WTC11 (cell line): ENCODE measurements at regions not wholly inside any gene's neighbourhood (a gene's known extent, or its start where the extent isn't known, plus 50 kb on each side); places are given as distances from the start of the nearest gene placed in this dataset.

Source experiments
- ATAC-seq: fragments of 200-7000 bp; cut with Tn5 transposase; 2 replicates; pipeline ENCODE4 v1.10.0; 2021; ENCODE audit warnings: mild to moderate bottlenecking, moderate library complexity
- CTCF ChIA-PET: fragments of 300-600 bp; sonication (Branson Sonifier 250); formaldehyde crosslinking; loops from one replicate; lab custom pipeline; 2021; ENCODE audit warnings: antibody characterized with exemption; lab: Charles Lee
- POLR2A ChIA-PET: fragments of 350-600 bp; sonication (Branson Sonifier 250); formaldehyde crosslinking; loops from one replicate; lab custom pipeline; 2021; ENCODE audit warnings: antibody characterized with exemption; lab: Charles Lee
- DNase-seq: peaks from one replicate; pipeline ENCODE4 v3.0.0; 2021; ENCODE audit warnings: low spot score
- H3K27ac Mint-ChIP-seq: 2 replicates; pipeline ENCODE4 v1.8.0; 2021; ENCODE audit warnings: mixed read lengths
- H3K27me3 Mint-ChIP-seq: 2 replicates; pipeline ENCODE4 v1.8.0; 2021; ENCODE audit warnings: low read depth, mild to moderate bottlenecking, moderate library complexity, mixed read lengths
- H3K36me3 Mint-ChIP-seq: 2 replicates; pipeline ENCODE4 v1.8.0; 2021; ENCODE audit warnings: mixed read lengths
- H3K4me1 Mint-ChIP-seq: 2 replicates; pipeline ENCODE4 v1.8.0; 2022; ENCODE audit warnings: mixed read lengths
- H3K4me3 Mint-ChIP-seq: 2 replicates; pipeline ENCODE4 v1.8.0; 2021; ENCODE audit warnings: mild to moderate bottlenecking, moderate library complexity, mixed read lengths
- H3K9me3 Mint-ChIP-seq: 2 replicates; pipeline ENCODE4 v1.8.0; 2021; ENCODE audit warnings: mixed read lengths
- CBFB ChIP-seq: sonication (generic); formaldehyde crosslinking; IDR thresholded peaks from 2 replicates; pipeline ENCODE4 v1.8.1; 2022; ENCODE audit warnings: mild to moderate bottlenecking, low read depth, missing genetic modification reagents
- ELF4 ChIP-seq: sonication (generic); formaldehyde crosslinking; IDR thresholded peaks from 2 replicates; pipeline ENCODE4 v1.8.1; 2022; ENCODE audit warnings: low read depth, mild to moderate bottlenecking, moderate library complexity, missing genetic modification reagents
- EMX1 ChIP-seq: fragments of 250-450 bp; sonication (Bioruptor Pico); IDR thresholded peaks from 2 replicates; pipeline ENCODE4 v1.8.0; 2021; ENCODE audit warnings: mild to moderate bottlenecking
- FOXP1 ChIP-seq: sonication (generic); formaldehyde crosslinking; IDR thresholded peaks from 2 replicates; pipeline ENCODE4 v1.8.0; 2022; ENCODE audit warnings: missing genetic modification reagents, mild to moderate bottlenecking, moderate library complexity, borderline replicate concordance
- GABPB1 ChIP-seq: sonication (generic); formaldehyde crosslinking; IDR thresholded peaks from 2 replicates; pipeline ENCODE4 v1.8.1; 2023; ENCODE audit warnings: mild to moderate bottlenecking, missing genetic modification reagents
- GTF2I ChIP-seq: fragments of 250-450 bp; sonication (Bioruptor Pico); conservative IDR thresholded peaks from 2 replicates; pipeline ENCODE4 v1.4.0; 2021; ENCODE audit warnings: mild to moderate bottlenecking
- IRF2 ChIP-seq: sonication (generic); formaldehyde crosslinking; IDR thresholded peaks from 2 replicates; pipeline ENCODE4 v1.8.0; 2022; ENCODE audit warnings: low read depth, missing genetic modification reagents, borderline replicate concordance
- JAZF1 ChIP-seq: fragments of 250-450 bp; sonication (Bioruptor Pico); IDR thresholded peaks from 2 replicates; pipeline ENCODE4 v1.9.0; 2021; ENCODE audit warnings: moderate library complexity, mild to moderate bottlenecking, inconsistent platforms
- MXD4 ChIP-seq: fragments of 250-450 bp; sonication (Bioruptor Pico); IDR thresholded peaks from 2 replicates; pipeline ENCODE4 v1.8.0; 2021; ENCODE audit warnings: mild to moderate bottlenecking, moderate library complexity, borderline replicate concordance
- TEAD1 ChIP-seq: sonication (generic); formaldehyde crosslinking; IDR thresholded peaks from 2 replicates; pipeline ENCODE4 v1.8.0; 2022; ENCODE audit warnings: mild to moderate bottlenecking, missing genetic modification reagents
- ZNF263 ChIP-seq: sonication (generic); formaldehyde crosslinking; IDR thresholded peaks from 2 replicates; pipeline ENCODE4 v1.8.1; 2022; ENCODE audit warnings: low read depth, mild to moderate bottlenecking, moderate library complexity, missing genetic modification reagents
- ZNF396 ChIP-seq: fragments of 250-450 bp; sonication (Bioruptor Pico); IDR thresholded peaks from 2 replicates; pipeline ENCODE4 v1.8.0; 2021; ENCODE audit warnings: mild to moderate bottlenecking, moderate library complexity, borderline replicate concordance
- TF ChIP-seq, protein P1 (sequence below): sonication (generic); formaldehyde crosslinking; IDR thresholded peaks from 2 replicates; pipeline ENCODE4 v1.8.0; 2023; ENCODE audit warnings: missing genetic modification reagents, mild to moderate bottlenecking, borderline replicate concordance
- TF ChIP-seq, protein P2 (sequence below): sonication (generic); formaldehyde crosslinking; IDR thresholded peaks from 2 replicates; pipeline ENCODE4 v1.8.0; 2022; ENCODE audit warnings: missing genetic modification reagents
- TF ChIP-seq, protein P3 (sequence below): fragments of 250-450 bp; sonication (Bioruptor Pico); IDR thresholded peaks from 2 replicates; pipeline ENCODE4 v1.9.0; 2021; ENCODE audit warnings: mild to moderate bottlenecking

DNA sequence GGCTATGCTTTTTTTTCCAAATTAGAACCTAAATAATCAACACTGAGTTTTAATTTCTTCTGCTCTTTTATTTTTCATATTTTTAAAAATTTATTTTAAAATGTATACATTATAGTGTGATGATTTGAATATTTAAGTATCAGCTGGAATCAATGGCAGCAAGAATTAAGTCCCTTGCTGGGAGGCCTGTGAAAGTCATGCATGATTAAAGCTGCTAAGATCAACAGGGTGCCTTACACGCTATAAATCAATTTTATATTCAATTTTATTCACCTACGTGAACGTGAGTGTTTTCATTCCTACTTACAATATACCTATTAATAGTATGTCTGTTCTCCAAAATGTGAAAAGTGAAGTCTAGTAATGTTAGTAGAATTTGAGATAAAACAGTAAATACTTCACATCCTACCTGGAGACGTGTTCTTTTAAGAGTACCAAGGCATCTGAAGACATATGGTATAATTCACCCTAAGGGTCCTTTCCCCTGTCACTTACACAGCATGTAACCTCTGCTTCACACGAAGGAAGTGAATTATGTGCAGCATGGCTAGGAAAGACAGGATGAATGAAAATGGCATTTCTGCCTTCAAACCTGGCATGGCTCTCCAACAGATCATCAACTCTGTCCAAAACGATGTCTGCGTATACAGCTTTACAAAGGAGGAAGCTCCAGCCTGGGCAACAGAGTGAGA is 640.4 kb upstream of the ROBO1 start (continued):
- TF ChIP-seq ELF4 (CRISPR knock-in tag) (no peak), EMX1 (CRISPR knock-in tag) (no peak), IRF2 (no peak), TEAD1 (CRISPR knock-in tag) (no peak), JAZF1 (no peak), FOXP1 (CRISPR knock-in tag) (no peak), CBFB (CRISPR knock-in tag) (no peak), ZNF263 (CRISPR knock-in tag) (no peak), ZNF396 (CRISPR knock-in tag) (no peak), GTF2I (CRISPR knock-in tag) (no peak)
- TF ChIP-seq, protein P1, sequence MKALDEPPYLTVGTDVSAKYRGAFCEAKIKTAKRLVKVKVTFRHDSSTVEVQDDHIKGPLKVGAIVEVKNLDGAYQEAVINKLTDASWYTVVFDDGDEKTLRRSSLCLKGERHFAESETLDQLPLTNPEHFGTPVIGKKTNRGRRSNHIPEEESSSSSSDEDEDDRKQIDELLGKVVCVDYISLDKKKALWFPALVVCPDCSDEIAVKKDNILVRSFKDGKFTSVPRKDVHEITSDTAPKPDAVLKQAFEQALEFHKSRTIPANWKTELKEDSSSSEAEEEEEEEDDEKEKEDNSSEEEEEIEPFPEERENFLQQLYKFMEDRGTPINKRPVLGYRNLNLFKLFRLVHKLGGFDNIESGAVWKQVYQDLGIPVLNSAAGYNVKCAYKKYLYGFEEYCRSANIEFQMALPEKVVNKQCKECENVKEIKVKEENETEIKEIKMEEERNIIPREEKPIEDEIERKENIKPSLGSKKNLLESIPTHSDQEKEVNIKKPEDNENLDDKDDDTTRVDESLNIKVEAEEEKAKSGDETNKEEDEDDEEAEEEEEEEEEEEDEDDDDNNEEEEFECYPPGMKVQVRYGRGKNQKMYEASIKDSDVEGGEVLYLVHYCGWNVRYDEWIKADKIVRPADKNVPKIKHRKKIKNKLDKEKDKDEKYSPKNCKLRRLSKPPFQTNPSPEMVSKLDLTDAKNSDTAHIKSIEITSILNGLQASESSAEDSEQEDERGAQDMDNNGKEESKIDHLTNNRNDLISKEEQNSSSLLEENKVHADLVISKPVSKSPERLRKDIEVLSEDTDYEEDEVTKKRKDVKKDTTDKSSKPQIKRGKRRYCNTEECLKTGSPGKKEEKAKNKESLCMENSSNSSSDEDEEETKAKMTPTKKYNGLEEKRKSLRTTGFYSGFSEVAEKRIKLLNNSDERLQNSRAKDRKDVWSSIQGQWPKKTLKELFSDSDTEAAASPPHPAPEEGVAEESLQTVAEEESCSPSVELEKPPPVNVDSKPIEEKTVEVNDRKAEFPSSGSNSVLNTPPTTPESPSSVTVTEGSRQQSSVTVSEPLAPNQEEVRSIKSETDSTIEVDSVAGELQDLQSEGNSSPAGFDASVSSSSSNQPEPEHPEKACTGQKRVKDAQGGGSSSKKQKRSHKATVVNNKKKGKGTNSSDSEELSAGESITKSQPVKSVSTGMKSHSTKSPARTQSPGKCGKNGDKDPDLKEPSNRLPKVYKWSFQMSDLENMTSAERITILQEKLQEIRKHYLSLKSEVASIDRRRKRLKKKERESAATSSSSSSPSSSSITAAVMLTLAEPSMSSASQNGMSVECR (CRISPR knock-in tag), result no peak
- TF ChIP-seq, protein P2, sequence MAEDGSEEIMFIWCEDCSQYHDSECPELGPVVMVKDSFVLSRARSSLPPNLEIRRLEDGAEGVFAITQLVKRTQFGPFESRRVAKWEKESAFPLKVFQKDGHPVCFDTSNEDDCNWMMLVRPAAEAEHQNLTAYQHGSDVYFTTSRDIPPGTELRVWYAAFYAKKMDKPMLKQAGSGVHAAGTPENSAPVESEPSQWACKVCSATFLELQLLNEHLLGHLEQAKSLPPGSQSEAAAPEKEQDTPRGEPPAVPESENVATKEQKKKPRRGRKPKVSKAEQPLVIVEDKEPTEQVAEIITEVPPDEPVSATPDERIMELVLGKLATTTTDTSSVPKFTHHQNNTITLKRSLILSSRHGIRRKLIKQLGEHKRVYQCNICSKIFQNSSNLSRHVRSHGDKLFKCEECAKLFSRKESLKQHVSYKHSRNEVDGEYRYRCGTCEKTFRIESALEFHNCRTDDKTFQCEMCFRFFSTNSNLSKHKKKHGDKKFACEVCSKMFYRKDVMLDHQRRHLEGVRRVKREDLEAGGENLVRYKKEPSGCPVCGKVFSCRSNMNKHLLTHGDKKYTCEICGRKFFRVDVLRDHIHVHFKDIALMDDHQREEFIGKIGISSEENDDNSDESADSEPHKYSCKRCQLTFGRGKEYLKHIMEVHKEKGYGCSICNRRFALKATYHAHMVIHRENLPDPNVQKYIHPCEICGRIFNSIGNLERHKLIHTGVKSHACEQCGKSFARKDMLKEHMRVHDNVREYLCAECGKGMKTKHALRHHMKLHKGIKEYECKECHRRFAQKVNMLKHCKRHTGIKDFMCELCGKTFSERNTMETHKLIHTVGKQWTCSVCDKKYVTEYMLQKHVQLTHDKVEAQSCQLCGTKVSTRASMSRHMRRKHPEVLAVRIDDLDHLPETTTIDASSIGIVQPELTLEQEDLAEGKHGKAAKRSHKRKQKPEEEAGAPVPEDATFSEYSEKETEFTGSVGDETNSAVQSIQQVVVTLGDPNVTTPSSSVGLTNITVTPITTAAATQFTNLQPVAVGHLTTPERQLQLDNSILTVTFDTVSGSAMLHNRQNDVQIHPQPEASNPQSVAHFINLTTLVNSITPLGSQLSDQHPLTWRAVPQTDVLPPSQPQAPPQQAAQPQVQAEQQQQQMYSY (CRISPR knock-in tag), result no peak

DNA sequence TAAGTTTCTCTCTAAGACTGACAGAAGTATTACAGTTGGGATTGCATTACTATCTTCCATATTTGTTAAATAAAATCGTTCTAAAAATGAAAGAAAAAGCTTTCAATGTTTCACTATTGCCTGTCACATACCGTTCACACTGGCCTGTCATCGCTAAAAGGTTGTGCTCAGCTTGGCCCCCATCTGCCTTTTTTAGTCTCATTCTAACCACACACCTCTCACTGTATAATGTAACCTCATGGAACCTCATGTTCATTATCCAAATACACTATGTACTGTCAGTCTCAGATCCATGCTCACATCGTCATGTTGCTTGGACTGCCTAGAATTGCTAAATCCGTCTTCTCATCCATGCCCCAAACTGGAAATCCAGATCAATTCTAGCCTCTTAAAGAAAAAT is 637.8 kb upstream of the ROBO1 start:
- H3K4me1 Mint-ChIP-seq, result no peaks in the 10 kb centered on the region
- TF ChIP-seq, protein P3, sequence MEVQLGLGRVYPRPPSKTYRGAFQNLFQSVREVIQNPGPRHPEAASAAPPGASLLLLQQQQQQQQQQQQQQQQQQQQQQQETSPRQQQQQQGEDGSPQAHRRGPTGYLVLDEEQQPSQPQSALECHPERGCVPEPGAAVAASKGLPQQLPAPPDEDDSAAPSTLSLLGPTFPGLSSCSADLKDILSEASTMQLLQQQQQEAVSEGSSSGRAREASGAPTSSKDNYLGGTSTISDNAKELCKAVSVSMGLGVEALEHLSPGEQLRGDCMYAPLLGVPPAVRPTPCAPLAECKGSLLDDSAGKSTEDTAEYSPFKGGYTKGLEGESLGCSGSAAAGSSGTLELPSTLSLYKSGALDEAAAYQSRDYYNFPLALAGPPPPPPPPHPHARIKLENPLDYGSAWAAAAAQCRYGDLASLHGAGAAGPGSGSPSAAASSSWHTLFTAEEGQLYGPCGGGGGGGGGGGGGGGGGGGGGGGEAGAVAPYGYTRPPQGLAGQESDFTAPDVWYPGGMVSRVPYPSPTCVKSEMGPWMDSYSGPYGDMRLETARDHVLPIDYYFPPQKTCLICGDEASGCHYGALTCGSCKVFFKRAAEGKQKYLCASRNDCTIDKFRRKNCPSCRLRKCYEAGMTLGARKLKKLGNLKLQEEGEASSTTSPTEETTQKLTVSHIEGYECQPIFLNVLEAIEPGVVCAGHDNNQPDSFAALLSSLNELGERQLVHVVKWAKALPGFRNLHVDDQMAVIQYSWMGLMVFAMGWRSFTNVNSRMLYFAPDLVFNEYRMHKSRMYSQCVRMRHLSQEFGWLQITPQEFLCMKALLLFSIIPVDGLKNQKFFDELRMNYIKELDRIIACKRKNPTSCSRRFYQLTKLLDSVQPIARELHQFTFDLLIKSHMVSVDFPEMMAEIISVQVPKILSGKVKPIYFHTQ (CRISPR knock-in tag), result no peak
- no peak for TF ChIP-seq GABPB1 (CRISPR knock-in tag)
- no peak for TF ChIP-seq MXD4
- TF ChIP-seq, all 79 proteins: peak for 0
- DNase-seq (no peak), ATAC-seq (no peak)
- Mint-ChIP-seq H3K36me3 (no peaks in the 10 kb centered on the region), H3K27ac (no peak overlapping the region), H3K4me3 (no peak overlapping the region), H3K9me3 (no peaks in the 10 kb centered on the region), H3K27me3 (no peaks in the 10 kb centered on the region)
- ChIA-PET POLR2A (no interaction called here), CTCF (no interaction called here)
